NCI-H82 (cell line): ENCODE measurements at regions not wholly inside any gene's neighbourhood (a gene's known extent, or its start where the extent isn't known, plus 50 kb on each side); places are given as distances from the start of the nearest gene placed in this dataset.

ENCODE experiments used
- DNase-seq: peaks from one replicate; lab custom pipeline; 2025; lab: John Stamatoyannopoulos, UW

GRCh38 chr3:80492162-80492561, 724.4 kb upstream of the ROBO1 start:
- DNase-seq, result no peak

GRCh38 chr3:80472961-80473360, 705.2 kb upstream of the ROBO1 start:
- DNase-seq, result no peak

GRCh38 chr3:80472459-80472858, 704.7 kb upstream of the ROBO1 start:
- no peak for DNase-seq

- DNase-seq, result no peak
Measured at GRCh38 chr3:80470433-80470832, 702.6 kb upstream of the ROBO1 start.

DNA sequence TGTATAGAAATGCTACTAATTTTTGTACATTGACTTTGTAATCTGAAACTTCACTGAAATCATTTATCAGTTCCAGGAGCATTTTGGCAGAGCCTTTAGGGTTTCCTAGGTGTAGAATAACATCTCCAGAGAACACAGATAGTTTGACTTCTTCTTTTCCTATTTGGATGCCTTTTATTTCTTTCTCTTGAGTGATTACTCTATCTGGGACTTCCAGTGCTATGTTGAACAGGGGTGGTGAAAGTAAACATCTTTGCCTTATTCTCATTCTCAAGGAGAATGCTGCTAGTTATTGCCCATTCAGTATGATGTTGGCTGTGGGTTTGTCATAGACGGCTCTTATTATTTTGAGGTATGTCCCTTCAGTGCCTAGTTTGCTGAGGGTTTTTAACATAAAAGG, 697.9 kb upstream of the ROBO1 start:
- no peak for DNase-seq

DNA sequence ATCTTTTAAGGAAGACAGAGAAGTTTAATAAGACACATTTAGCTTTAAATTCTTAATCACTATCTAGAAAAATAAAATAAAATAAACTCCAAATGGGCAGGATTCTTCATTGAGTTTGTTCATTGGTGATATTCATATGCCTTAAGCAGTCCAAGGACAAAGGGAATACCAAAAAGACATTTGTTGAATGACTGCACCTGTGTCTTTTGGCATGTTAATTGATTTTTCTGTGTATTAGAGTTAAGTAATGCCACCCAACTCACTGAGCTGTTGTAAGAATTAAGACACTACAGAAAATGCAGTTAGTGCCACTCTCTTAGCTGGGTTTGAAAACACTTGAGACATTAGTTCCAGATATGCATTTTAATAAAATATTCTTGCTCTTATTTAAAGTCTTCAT, 683.6 kb upstream of the ROBO1 start:
- DNase-seq, result no peak

DNA sequence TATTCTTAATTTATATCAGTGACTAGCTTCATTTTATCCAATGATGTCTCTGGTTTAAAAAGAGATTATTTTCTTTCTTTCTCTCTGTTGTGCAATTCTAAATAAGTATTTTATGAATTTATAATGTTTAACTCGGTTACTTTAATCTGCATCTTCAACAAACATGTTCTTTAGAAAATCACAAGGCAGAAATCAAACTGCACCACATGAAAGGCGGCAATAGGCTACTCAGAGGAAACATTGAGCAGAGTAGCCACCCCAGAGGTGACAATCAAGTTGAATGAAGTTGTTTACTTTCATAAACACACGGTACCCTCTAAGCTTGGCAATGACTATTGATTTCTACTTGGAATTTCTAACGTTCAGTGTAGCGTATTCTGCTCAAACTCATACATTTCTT, 677.8 kb upstream of the ROBO1 start:
- no peak for DNase-seq

DNA sequence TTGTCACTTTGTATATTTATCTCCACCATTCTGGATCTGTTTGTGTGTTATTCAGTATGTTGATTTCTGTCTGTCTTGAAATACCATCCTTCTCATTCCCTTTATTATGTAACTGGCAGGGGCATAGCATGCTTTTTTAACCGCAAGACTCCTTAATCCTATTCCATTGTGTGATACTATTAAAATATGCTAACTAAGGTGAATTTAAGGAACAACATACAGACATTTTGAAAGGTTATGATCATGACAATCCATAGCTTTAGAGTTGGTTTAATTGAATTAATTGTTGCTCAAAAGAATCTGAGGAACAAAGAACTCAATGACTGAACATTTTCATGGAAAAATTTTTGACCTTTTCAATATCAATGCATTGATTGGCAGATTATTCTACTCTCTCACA, 677.3 kb upstream of the ROBO1 start:
- DNase-seq, result no peak

DNA sequence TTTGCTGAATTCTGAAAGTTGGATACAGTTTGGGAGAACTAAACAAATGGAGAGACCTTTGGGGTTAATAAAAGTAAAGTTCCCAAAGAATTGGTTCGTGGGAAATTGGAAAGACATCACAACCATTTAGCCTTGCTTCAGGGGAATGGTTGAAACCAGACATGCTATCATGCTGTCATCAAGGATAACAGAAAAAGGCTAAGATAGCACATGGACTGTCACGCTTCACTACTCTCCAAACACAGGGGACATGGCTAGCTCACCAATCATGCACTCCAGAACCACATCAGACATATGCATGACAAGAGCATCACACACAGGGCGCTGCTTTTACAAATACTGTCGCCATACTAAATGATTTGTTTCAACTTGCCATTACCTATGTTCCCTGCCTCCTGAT, 671.7 kb upstream of the ROBO1 start:
- no peak for DNase-seq

GRCh38 chr3:80434366-80434765, 666.6 kb upstream of the ROBO1 start:
- DNase-seq, result no peak

- DNase-seq, result no peak
Measured at GRCh38 chr3:80424951-80425350, 657.2 kb upstream of the ROBO1 start.

DNA sequence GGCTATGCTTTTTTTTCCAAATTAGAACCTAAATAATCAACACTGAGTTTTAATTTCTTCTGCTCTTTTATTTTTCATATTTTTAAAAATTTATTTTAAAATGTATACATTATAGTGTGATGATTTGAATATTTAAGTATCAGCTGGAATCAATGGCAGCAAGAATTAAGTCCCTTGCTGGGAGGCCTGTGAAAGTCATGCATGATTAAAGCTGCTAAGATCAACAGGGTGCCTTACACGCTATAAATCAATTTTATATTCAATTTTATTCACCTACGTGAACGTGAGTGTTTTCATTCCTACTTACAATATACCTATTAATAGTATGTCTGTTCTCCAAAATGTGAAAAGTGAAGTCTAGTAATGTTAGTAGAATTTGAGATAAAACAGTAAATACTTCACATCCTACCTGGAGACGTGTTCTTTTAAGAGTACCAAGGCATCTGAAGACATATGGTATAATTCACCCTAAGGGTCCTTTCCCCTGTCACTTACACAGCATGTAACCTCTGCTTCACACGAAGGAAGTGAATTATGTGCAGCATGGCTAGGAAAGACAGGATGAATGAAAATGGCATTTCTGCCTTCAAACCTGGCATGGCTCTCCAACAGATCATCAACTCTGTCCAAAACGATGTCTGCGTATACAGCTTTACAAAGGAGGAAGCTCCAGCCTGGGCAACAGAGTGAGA, 640.4 kb upstream of the ROBO1 start:
- DNase-seq, result no peak

- peak; percentile 2 for DNase-seq
Measured at GRCh38 chr3:80405618-80406017, 637.8 kb upstream of the ROBO1 start.

GRCh38 chr3:80395023-80395422, 627.2 kb upstream of the ROBO1 start:
- DNase-seq, result no peak

DNA sequence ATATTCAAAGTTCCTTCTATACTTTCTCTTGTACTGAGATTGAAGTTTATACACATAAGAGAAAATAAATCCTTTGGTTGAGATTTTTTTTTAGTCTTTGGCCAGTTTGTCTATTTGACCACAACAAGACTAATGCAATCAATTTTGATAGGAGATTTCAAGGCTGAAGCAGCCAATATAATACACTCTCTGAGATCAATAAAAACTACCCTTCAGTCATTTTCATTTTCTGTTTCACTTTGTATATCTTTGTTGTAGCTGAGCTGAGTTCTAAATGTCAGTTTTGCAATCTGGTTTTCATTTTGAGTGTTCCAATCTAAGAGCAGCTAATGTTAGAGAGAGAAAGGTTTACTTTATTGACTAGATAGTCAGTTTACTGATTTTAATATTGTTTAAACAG, 623.8 kb upstream of the ROBO1 start:
- DNase-seq, result no peak

DNA sequence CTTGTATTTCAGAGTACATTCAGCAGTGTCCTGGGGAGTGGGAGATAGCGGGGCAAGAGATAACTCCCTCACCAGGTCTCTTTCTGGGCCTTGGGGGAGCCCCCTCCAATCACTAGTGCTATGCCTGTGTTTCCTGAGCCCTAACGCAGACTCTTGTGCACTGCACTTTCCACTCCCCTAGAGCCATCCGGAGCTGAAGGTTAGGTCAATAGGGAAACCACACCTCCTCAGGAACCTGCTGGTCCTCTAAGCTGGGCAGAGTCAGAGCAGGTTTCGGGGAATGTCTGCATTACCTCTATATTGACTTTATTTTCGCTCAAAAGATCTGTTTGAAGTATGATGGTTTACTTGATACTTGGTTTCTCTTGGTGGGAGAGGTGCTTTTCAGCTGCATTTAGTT, 617.0 kb upstream of the ROBO1 start:
- DNase-seq, result no peak

DNA sequence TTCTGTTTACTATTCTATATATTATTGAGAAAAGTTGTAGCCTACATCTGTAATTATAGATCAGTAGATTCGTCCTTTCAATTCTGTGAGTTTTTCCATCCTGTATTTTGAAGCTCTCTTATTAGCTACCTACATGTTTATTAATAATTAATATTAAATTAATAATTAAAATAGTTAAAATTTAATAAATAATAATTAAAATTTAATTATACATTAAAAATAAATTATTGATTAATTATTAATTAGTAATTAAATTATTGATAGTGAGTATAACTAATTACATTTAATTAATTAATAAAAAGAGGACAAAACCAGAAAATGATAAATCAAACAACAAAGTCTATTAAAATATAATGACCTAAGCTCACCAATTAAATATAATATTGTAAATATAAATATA, 606.6 kb upstream of the ROBO1 start:
- no peak for DNase-seq

DNA sequence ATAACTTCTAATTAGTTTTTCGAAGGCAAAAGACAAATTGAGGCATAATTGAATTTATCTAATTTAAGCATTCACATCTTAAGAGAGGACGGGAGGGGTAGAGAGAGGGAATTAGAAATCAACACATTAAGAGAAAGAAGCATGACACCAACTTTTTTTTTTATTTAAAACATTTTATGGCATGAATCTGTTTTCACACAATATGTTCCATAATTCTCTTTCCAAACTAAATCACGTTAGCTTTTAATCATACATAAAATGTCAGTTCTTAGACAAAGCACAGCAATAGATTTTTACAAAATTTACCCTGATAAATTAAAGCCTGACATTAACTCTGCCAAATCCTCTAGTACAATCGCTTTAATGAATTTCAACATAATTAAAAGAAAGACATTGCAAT, 600.8 kb upstream of the ROBO1 start:
- DNase-seq, result no peak

- DNase-seq, result no peak
Measured at GRCh38 chr3:80366808-80367548, 599.2 kb upstream of the ROBO1 start.

DNA sequence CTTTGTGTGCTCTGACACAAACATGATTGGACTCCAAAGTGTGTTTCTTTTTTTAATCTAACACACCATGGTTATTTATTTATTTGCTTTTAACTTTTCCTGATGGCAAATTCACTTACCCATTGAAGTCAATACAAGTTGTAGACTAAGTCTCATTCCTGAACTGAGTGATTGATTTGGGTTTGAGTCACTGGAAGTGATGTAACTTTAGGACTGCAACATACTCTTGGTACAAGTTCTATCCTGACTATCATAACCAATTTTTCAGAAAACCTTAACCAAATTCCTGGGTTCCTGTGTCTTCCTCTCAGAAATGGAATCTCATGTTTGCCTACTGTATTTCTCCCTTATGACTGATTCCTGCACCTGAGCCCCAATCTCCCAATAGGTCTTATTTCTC, 590.0 kb upstream of the ROBO1 start:
- no peak for DNase-seq

DNA sequence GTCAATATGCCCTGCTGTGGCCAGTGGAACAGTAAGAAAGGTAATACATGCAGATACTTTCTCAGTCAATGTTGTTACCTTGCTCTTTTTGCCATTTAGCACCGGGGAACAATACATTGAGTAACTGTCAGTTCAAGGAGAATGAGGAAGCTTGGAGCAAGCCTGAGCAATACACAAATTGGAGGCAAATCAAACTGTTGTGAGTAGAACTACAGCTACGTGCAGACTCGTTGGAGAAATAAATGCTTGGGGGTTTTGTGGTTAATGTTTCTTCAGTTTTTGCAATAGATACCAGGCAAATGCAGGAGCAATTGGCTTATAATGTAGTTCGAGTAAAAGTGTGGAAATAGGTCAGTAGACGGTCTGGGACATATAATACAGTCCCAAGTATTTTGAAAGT, 587.3 kb upstream of the ROBO1 start:
- DNase-seq, result no peak

DNA sequence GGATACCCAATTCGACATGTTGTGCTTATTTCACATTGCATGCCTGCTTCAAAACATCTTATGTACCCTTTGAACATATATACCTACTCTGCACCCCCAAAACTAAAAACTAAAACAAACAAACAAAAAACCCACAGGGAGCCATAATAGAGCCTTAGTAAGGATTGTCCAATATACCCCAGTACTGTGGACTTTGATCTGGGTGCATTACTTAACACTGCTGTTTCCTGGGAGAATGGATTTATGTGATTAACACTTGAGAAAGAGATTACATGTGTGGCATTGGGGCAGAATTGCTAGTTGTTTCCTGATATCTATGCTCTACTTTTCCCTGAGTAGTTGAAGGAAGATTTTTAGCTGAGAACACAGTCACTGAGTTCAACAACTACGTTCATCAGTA, 583.4 kb upstream of the ROBO1 start:
- DNase-seq, result peak; percentile 4

GRCh38 chr3:80350771-80351170, 583.0 kb upstream of the ROBO1 start:
- DNase-seq, result no peak

DNA sequence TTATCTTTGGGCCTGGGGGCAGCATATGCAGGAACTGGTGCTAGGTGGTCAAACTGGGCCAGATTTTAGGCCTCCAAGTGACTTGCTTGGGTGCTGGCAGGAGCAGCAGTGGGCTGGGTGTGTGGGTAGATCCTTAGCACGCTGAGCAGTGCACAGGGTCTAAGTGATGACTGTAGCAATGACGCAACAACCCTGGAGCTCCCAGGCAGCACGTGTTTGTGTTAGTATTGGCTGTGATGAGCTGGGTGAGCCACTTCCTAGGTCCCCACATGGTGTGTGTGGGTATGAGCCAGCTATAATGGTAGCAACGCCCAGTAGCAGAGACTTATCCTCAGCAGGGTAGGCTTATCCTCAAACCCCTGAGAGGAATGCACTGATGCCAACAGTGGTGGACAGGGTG, 570.6 kb upstream of the ROBO1 start:
- DNase-seq, result no peak
